Vagina (tissue), 2 donors: ENCODE measurements at regions not wholly inside any gene's neighbourhood (a gene's known extent, or its start where the extent isn't known, plus 50 kb on each side); places are given as distances from the start of the nearest gene placed in this dataset.

Source experiments
- CTCF ChIP-seq, 3 experiments: fragments of 450-650 bp in 2 of 3; fragments of 200-600 bp in 1 of 3; sonication (generic) in 1 of 3; IDR thresholded peaks; one replicate each; pipeline ENCODE4 v1.5.1; 2017 to 2019; ENCODE audit warnings: antibody characterized with exemption in 3 of 3, mild to moderate bottlenecking in 2 of 3, moderate library complexity in 2 of 3
- POLR2AphosphoS5 ChIP-seq, 2 donors: sonication (generic); formaldehyde crosslinking; IDR thresholded peaks; one replicate each; pipeline ENCODE4 v1.9.0; 2017; ENCODE audit warnings: antibody characterized with exemption in 2 of 2, mild to moderate bottlenecking in 2 of 2, low read depth in 1 of 2; ENCODE audit not compliant: insufficient read depth in 1 of 2

GRCh38 chr14:31926123-31926522 is 151.0 kb upstream of the ARHGAP5 start:
- no peak for TF ChIP-seq CTCF (IDR thresholded peaks at IDR 0.05)
- TF ChIP-seq POLR2AphosphoS5 (IDR thresholded peaks at IDR 0.05; ENCODE audit: insufficient read depth in 1 of 2, low read depth in 1 of 2), result no peak
